ENCODE measurements at regions not wholly inside any gene's neighbourhood (a gene's known extent, or its start where the extent isn't known, plus 50 kb on each side); places are given as distances from the start of the nearest gene placed in this dataset.
"Not testable (repeated sequence)": the region's sequence is repeated elsewhere in the genome, so short reads cannot be mapped to it uniquely, and the experiment has no call there.

- TF ChIP-seq ZBTB14 (CRISPR knock-in tag; IDR thresholded peaks at IDR 0.05) = no peak
- no peak for TF ChIP-seq MAZ (IDR thresholded peaks at IDR 0.05; ENCODE audit: borderline replicate concordance, low read depth, low read length)
- no peak for TF ChIP-seq MAZ (CRISPR knock-in tag; IDR thresholded peaks at IDR 0.05; ENCODE audit: low read depth)
- TF ChIP-seq ZNF292 (CRISPR knock-in tag; IDR thresholded peaks at IDR 0.05; ENCODE audit: borderline replicate concordance, low read depth) = no peak
Measured at GRCh38 chrX:106263817-106264216, 95.7 kb downstream of the PWWP3B start (continued).

- CTCF ChIA-PET (ENCODE audit: low intra/inter-chr PET ratio, low total read pairs); H3K27ac ChIP-seq (ENCODE audit: extremely low read length, insufficient read depth, low read length); DNase-seq (ENCODE audit: low spot score); H3K9me3 ChIP-seq (ENCODE audit: low read length); H4K20me1 ChIP-seq (ENCODE audit: insufficient read depth, low read length); ATAC-seq; H3K27me3 ChIP-seq (ENCODE audit: control insufficient read depth in 1 of 2, insufficient read depth in 2 of 2, low read length in 2 of 2); H3K4me2 ChIP-seq (ENCODE audit: low read depth, low read length); POLR2A ChIA-PET; BruUV-seq (replicated peaks); H3K4me3 ChIP-seq (replicated peaks in 1 of 3; ENCODE audit: insufficient read depth in 1 of 3, low read depth in 2 of 3, low read length in 3 of 3); in situ Hi-C loops (cut with HindIII; ENCODE audit: extremely low pct_ligation_motif_present, low pct_unique_long_range_greater_than_20kb); intact Hi-C loops (cut with micrococcal nuclease; ENCODE audit: unreplicated experiment); H3K9ac ChIP-seq (ENCODE audit: insufficient read depth, low read depth, low read length); H3K4me1 ChIP-seq (ENCODE audit: insufficient read depth, low read length); H2AFZ ChIP-seq (ENCODE audit: low read length); H3K79me2 ChIP-seq (ENCODE audit: insufficient read depth, low read length); H3K36me3 ChIP-seq (replicated peaks in 1 of 2; ENCODE audit: control insufficient read depth in 1 of 2, insufficient read depth in 2 of 2, low read length in 2 of 2): not testable (repeated sequence)
- peak; percentile 78 for FAIRE-seq
- no CpG with 5 or more reads among the region's 9 CpGs for WGBS (ENCODE audit: low lambda C conversion rate)
Measured at GRCh38 chrX:106273947-106274587, 106.0 kb downstream of the PWWP3B start.

GRCh38 chrX:106275172-106275571, 107.1 kb downstream of the PWWP3B start:
- H3K27ac ChIP-seq (ENCODE audit: extremely low read length, insufficient read depth, low read length); intact Hi-C loops (cut with micrococcal nuclease; ENCODE audit: unreplicated experiment); in situ Hi-C loops (cut with HindIII; ENCODE audit: extremely low pct_ligation_motif_present, low pct_unique_long_range_greater_than_20kb); H3K4me1 ChIP-seq (ENCODE audit: insufficient read depth, low read length); BruUV-seq (replicated peaks); H4K20me1 ChIP-seq (ENCODE audit: insufficient read depth, low read length); H3K9ac ChIP-seq (ENCODE audit: insufficient read depth, low read depth, low read length); H3K27me3 ChIP-seq (ENCODE audit: control insufficient read depth in 1 of 2, insufficient read depth in 2 of 2, low read length in 2 of 2); H3K9me3 ChIP-seq (ENCODE audit: low read length); FAIRE-seq; POLR2A ChIA-PET; H3K36me3 ChIP-seq (replicated peaks in 1 of 2; ENCODE audit: control insufficient read depth in 1 of 2, insufficient read depth in 2 of 2, low read length in 2 of 2); CTCF ChIA-PET (ENCODE audit: low intra/inter-chr PET ratio, low total read pairs); H3K79me2 ChIP-seq (ENCODE audit: insufficient read depth, low read length); H3K4me3 ChIP-seq (replicated peaks in 1 of 3; ENCODE audit: insufficient read depth in 1 of 3, low read depth in 2 of 3, low read length in 3 of 3); DNase-seq (ENCODE audit: low spot score); H3K4me2 ChIP-seq (ENCODE audit: low read depth, low read length); H2AFZ ChIP-seq (ENCODE audit: low read length); ATAC-seq: not testable (repeated sequence)
- WGBS (ENCODE audit: low lambda C conversion rate) = no CpG with 5 or more reads among the region's 5 CpGs

All from HepG2 (cell line).